Chondrocyte (in vitro differentiated cells): ENCODE measurements at regions not wholly inside any gene's neighbourhood (a gene's known extent, or its start where the extent isn't known, plus 50 kb on each side); places are given as distances from the start of the nearest gene placed in this dataset.

Experiments used
- DNase-seq: peaks from one replicate; pipeline ENCODE4 v3.0.0; 2021; ENCODE audit warnings: mixed read lengths, low spot score
- H3K27ac Mint-ChIP-seq: one replicate; pipeline ENCODE4 v1.8.0; 2021; ENCODE audit warnings: mild to moderate bottlenecking, moderate library complexity, mixed read lengths; ENCODE audit not compliant: unreplicated experiment
- H3K27me3 Mint-ChIP-seq: 2 replicates; pipeline ENCODE4 v1.8.0; 2021; ENCODE audit warnings: low read depth, mixed read lengths
- H3K36me3 Mint-ChIP-seq: 2 replicates; pipeline ENCODE4 v1.8.0; 2021; ENCODE audit warnings: low read depth, mixed read lengths
- H3K4me1 Mint-ChIP-seq: 2 replicates; pipeline ENCODE4 v1.8.0; 2021; ENCODE audit warnings: low read depth, mild to moderate bottlenecking, mixed read lengths
- H3K4me3 Mint-ChIP-seq: one replicate; pipeline ENCODE4 v1.8.0; 2021; ENCODE audit warnings: mild to moderate bottlenecking, moderate library complexity, mixed read lengths; ENCODE audit not compliant: unreplicated experiment
- H3K9me3 Mint-ChIP-seq: 2 replicates; pipeline ENCODE4 v1.8.0; 2021; ENCODE audit warnings: low read depth, mixed read lengths
- TF ChIP-seq, protein P1 (sequence below): fragments of 200-600 bp; sonication (generic); IDR thresholded peaks from 2 replicates; pipeline ENCODE4 v1.5.0; 2021; ENCODE audit warnings: antibody characterized with exemption, mild to moderate bottlenecking, moderate library complexity

DNA sequence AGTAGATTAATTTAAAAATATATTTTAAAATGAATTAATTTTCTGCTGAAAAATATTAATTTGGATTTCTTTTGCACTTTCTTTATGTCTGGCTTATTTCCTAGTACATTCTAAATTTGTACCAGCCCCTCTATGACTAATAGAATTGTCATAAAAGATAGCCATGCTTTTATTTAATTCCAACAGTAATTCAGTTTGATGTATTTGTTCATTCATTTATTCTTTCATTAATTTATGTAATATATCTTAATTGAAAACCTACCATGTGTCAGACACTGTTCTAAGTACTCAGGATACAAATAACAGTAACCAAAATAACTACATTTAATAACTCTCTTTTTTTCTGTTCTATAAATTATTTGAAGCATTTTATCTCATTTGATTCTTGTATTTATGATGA lies 264.0 kb upstream of the CCDC179 start:
- DNase-seq: no peak
- TF ChIP-seq, protein P1, sequence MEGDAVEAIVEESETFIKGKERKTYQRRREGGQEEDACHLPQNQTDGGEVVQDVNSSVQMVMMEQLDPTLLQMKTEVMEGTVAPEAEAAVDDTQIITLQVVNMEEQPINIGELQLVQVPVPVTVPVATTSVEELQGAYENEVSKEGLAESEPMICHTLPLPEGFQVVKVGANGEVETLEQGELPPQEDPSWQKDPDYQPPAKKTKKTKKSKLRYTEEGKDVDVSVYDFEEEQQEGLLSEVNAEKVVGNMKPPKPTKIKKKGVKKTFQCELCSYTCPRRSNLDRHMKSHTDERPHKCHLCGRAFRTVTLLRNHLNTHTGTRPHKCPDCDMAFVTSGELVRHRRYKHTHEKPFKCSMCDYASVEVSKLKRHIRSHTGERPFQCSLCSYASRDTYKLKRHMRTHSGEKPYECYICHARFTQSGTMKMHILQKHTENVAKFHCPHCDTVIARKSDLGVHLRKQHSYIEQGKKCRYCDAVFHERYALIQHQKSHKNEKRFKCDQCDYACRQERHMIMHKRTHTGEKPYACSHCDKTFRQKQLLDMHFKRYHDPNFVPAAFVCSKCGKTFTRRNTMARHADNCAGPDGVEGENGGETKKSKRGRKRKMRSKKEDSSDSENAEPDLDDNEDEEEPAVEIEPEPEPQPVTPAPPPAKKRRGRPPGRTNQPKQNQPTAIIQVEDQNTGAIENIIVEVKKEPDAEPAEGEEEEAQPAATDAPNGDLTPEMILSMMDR: no peak
- Mint-ChIP-seq H3K27me3 (no peaks in the 10 kb centered on the region), H3K4me1 (peaks cover 5% of the 10 kb centered on the region), H3K4me3 (no peak overlapping the region), H3K27ac (no peak overlapping the region), H3K36me3 (peaks cover 3% of the 10 kb centered on the region), H3K9me3 (peaks cover 8% of the 10 kb centered on the region)

DNA sequence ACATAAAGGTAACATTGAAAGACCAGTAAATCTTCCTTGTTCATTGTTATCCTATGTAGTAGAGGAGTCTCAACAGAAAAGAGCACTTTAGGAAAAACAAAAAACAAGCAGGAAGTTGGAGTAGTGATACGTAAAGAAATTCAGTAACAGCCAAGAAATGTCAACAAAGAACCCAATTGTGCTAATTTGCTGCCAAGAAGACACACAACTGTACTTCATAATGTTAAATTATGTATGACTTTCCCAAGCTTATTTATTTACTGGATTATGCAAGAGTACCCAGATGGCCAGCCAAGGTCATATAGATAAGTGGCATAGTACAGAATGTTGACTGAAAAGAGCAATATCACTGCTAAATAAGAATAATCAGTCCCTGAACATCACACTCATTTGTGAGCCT lies 264.7 kb upstream of the CCDC179 start:
- H3K9me3 Mint-ChIP-seq: peaks cover 11% of the 10 kb centered on the region
- DNase-seq: no peak
- TF ChIP-seq, protein P1: no peak
- peaks cover 3% of the 10 kb centered on the region for H3K36me3 Mint-ChIP-seq
- H3K27me3 Mint-ChIP-seq: no peaks in the 10 kb centered on the region
- H3K4me3 Mint-ChIP-seq: no peak overlapping the region
- H3K4me1 Mint-ChIP-seq: peaks cover 5% of the 10 kb centered on the region
- H3K27ac Mint-ChIP-seq: no peak overlapping the region

DNA sequence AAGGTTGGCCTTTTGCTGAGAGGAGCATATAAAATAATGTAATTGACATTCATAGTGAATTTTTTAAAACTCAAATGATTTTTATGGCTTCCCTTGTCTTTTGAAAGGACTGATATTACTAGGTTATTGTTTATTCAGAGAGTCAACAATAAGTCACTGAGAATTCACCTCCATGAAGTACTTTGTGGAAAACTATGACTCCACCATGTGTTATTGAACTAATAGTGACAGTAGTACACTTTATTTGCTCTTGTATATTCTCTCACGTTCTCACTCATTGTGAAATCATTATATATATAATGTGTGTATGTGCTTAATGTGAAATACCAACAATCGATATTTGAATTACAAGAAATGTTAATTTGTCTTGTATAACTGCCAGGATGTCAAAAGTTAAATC lies 267.4 kb upstream of the CCDC179 start:
- DNase-seq: no peak
- Mint-ChIP-seq H3K27me3 (no peaks in the 10 kb centered on the region), H3K36me3 (peaks cover 9% of the 10 kb centered on the region), H3K27ac (no peak overlapping the region), H3K9me3 (peaks cover 30% of the 10 kb centered on the region), H3K4me3 (no peak overlapping the region), H3K4me1 (peaks cover 5% of the 10 kb centered on the region)
- TF ChIP-seq, protein P1: no peak

DNA sequence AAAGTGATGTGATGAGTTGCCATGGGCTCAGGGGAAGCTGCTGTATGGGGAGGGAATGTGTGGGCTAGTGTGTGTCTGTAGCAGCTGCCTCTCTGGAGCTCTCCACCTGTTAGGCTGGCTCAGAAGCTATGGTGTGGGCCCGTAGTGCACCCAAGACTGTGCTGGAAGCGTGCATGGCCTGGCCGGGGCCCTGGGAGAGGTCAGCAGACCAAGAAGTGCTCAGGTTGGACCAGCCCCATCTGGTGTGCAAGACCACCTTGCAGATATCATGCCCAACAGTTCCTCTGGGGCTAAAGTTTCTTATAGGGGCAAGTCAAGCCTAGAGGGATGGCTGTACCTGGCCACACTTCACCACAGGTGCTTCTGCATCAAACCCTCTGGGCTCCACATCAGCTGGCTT lies 274.4 kb upstream of the CCDC179 start:
- Mint-ChIP-seq H3K4me1 (no peaks in the 10 kb centered on the region), H3K4me3 (no peak overlapping the region), H3K9me3 (peaks cover 32% of the 10 kb centered on the region), H3K27me3 (peaks cover 1% of the 10 kb centered on the region), H3K27ac (no peak overlapping the region), H3K36me3 (peaks cover 10% of the 10 kb centered on the region)
- TF ChIP-seq, protein P1: no peak
- no peak for DNase-seq

DNA sequence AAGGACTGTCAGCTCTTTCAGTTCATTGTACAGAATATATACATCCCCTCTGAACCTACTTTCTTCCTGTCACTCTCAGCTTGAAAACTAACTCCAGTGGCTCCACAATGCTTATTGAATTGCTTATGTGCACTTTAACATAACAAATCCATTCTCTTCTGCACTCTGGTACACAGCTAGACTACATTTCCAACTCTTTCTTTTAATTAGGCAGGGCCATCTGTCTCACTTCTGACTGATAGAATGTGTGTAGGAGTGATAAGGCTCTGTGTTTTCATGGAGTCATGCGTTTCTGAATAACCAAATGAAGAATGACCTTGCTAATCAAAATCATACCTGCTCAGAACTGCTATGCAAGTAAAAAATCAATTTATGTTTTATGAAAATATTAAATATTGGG lies 278.5 kb upstream of the CCDC179 start:
- H3K9me3 Mint-ChIP-seq: no peaks in the 10 kb centered on the region
- H3K36me3 Mint-ChIP-seq: no peaks in the 10 kb centered on the region
- TF ChIP-seq, protein P1: no peak
- peaks cover 1% of the 10 kb centered on the region for H3K27me3 Mint-ChIP-seq
- no peak overlapping the region for H3K4me3 Mint-ChIP-seq
- no peak overlapping the region for H3K27ac Mint-ChIP-seq
- no peaks in the 10 kb centered on the region for H3K4me1 Mint-ChIP-seq
- DNase-seq: no peak
